Femur (tissue), 1 donor: ENCODE measurements at regions not wholly inside any gene's neighbourhood (a gene's known extent, or its start where the extent isn't known, plus 50 kb on each side); places are given as distances from the start of the nearest gene placed in this dataset.
"Not testable (repeated sequence)": the region's sequence is repeated elsewhere in the genome, so short reads cannot be mapped to it uniquely, and the experiment has no call there.

Experiments
- DNase-seq: peaks from one replicate; pipeline ENCODE4 v3.0.0-alpha.2; 2017

DNA sequence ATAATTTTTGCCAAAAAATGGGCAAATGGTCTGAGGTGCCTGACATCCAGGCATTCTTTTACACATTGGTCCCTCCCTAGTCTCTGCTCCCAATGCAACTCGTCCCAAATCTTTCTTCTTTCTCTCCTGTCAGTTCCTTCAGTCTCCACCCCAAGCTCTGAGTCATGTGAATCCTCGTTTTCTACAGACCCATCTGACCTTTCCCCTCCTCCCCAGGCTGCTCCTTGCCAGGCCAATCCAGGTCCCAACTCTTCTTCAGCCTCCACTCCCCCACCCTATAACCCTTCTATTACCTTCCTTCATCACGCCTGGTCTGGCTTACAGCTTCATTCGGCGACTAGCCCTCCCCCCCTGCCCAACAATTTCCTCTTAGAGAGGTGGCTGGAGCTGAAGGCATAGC is 55.3 kb downstream of the BBS10 start:
- not testable (repeated sequence) for DNase-seq

DNA sequence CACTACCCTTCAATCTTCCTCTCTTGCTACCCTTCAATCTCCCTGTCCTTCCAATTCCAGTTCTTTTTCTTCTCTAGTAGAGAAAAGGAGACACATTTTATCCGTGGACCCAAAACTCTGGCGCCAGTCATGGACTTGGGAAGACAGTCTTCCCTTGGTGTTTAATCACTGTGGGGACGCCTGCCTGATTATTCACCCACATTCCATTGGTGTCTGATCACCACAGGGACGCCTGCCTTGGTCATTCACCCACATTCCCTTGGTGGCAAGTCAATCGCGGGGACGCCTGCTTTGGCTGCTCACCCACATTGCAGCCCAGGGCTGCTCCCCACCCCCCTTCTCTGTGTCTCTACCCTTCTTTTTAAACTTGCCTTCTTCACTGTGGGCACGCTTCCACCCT is 55.9 kb downstream of the BBS10 start:
- DNase-seq: not testable (repeated sequence)

DNA sequence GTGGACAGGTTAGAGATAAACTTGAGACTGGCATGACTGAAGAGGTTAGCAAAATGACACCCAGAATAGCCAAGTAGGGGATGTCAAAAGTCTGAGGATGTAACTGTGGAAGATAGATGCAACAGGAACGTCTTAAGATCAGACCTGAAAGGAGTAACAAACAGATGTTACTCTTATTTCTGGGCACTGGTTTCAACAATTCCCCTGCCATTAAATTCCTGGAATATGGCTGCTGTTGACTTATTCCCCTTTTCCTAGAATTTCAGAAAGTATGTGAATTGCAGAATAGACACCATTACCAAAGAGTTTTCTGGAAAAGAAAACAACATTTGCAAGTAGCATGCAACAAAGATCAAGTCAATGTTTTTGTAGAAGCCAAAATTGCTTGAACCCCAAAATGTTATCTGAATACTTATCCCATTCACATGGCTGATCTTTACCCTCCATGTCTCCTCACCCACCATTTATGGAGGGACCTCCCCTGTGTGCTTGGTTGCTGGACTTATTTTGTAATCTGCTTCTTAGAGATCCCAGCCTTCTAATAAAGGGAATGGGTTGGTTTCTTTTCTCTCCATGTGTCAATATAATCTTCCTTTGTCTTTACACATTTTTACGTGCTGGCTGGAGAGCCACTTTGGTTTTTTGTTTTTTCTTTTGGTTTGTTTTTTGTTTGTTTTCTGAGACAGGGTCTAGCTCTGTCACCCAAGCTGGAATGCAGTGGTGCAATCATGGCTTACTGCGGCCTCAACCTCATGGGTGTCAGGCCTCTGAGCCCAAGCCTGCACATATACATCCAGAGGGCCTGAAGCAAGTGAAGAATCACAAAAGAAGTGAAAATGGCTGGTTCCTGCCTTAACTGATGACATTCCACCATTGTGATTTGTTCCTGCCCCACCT is 57.0 kb downstream of the BBS10 start:
- DNase-seq: no peak

DNA sequence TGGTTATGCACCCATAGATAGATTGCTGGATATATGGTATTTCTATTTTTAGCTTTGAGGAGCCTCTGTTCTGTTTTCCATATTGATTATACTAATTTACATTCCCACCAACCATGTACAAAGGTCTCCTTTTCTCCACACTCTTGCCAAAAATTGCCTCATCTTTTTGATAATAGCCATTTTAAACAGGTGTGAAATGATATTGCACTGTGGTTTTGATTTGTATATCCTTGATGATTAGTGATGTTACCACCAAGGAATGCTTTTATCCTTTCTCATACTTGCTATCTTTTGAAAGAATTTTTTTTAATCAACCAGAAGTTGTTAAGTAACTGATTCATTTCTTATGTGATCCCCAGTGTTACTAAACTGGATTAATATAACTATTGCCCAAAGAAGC is 60.0 kb downstream of the BBS10 start:
- no peak for DNase-seq

DNA sequence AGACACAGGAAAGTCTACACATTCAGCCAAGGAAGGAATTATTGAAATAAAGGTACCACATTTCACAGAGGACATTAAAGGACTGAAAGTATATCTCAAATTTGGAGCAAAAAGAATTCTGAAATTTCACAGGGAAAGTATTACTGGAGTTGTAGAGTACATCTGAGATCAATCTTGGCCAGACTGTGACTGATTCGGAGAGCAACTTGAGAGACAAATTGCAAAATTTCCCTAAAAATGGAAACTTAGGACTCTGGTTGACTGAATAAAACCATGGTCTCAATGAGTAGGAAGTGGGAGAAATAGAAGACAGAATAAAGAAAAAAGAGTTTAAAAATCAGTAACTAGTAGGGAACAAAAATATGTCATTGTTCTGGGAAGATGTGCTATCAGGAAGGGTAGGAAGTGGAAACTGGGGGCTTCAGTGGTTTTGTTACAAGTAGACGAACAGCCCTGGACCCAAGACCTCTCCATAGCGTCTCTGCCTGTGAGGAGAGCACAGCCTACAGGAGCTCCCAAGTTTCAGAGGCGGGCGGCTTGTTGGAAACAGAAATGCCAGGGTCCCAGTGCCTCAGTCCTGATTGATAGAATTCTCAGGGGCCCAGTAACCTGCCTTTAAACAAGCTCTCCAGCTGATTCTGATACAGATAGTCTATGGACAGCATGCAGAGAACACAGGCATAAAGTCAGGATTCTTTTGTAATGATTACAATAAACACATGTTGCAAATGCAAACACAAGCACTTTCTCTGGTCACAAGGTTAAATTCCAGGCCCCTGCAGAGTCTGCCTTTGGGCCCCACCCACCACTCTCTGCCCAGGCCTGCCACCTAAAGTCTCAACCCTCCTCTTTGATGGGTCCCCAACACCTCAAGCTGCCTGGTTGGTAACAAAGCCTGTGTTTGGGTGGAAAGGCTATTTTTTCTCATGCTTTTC is 63.1 kb downstream of the BBS10 start:
- DNase-seq: no peak

DNA sequence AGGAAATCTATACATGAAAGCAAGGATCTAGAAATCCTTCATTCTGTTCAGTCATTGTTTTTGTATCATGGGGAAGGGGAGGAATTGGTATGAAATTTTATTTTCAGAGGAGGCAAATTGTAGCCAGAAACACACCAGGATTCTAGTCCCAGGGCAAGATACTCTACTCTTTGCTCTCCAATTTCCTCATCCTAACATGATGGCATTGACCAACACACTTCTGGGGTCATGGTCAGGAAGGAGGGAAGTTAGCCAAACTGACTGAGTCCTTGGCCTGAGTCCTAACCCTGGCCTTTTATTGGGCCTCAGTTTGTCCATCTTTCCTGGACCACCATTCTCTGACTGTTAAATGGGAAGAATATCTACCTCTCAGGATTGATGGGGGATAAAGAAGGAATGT is 65.5 kb downstream of the BBS10 start:
- no peak for DNase-seq

DNA sequence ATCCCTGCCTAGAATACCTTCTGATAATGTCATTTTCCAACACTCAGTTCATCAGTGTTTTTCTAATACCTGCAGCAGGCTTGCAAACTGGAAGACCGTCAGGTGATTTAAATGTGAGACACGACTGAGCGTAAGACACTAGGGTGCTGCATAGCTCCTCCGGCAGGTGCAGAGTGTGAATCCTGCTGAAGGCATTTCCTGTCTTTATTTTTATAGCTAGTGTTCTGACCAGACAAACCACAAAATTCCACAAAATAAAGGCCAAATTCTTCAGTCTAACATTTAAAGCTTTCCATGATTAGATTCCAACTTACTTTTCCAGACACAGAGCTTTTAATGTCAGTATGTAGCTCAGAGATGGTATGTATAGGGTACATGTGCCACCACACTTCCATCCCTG is 70.7 kb downstream of the BBS10 start:
- DNase-seq: no peak

DNA sequence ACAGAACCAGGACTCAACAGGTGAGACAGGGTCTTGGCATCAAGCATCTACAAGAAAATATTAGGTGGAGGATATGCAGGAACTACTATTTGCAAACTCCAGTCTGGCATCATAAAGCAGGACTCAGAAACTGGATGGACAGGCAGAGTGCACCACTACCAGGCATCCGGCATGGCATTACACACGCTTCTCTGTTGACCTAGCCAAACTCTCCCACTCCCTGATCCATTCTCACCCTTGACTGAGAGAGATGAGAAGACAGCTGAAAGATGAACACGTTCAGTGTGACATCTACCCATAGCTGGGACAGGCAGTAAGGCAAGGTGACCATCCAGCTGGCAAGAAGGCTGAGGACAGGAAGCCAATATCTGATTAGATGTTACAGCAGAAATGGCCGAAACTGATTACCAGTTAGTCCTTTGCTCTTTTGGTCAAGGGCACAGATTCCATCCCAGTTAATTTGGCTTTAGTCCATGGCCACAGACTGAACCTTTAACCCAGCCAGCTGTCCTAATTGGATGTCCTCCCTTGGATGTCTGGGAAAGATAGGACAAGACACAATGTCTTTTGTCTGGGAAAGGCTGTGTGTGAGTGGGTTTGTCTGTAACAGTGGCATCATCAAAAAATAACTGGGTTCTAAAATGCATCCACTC is 71.6 kb downstream of the BBS10 start:
- DNase-seq: no peak

DNA sequence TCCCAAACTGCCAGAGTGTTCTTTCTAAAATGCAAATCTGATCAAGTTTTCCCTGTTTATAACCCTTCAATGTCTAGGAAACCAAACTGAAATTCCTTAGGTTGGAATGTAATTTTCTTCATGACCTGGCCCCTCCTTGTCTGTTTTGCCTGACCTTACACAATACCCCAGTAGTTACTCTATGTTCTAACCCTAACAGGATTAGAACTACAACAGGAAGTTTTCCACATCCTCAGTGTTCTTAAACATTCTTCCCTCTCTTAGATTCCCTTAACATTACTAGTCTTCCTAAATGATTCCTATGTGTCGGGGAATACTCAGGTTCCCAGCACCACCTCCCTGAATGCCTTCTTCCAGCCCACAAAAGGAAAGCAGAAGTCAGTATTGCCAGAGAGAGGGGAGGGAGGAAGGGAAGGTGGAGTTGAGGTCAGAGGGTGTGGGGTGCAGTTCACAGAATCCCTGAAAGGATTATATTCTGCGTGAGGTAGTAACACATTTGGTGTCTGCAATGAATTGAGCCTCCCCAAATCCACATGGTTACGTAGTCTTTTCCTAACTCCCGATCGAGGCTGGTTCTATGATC is 72.6 kb downstream of the BBS10 start:
- no peak for DNase-seq

DNA sequence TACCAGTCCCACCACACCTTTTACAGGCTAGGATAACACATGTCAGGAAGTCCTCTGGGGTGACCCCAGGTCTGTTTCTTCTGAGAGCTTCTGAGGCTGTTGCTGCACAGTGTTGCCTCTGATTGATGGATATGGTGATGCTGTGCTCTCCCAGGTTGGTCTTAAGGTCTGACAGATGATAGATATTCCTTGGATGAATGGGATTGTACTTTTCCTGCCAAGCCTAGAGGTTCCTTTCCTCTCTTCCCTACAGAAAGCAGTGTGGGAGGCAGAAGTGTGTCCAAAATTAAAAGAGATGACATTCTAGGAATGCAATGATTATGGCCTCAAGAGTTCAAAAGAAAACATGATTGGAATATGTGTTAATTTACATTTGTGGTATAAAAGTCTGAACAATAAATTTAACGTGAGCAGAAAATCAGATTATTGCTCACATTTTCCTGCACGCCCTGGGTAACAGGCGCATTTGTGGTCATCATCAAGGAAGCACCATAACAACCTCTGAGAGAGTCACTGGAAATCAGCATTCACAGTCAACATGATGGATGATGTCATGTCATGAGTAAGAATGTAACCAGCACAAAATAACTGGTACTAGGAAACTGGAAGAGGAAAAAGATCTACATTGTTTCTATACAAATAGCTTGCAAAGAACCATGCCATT is 73.7 kb downstream of the BBS10 start:
- no peak for DNase-seq

DNA sequence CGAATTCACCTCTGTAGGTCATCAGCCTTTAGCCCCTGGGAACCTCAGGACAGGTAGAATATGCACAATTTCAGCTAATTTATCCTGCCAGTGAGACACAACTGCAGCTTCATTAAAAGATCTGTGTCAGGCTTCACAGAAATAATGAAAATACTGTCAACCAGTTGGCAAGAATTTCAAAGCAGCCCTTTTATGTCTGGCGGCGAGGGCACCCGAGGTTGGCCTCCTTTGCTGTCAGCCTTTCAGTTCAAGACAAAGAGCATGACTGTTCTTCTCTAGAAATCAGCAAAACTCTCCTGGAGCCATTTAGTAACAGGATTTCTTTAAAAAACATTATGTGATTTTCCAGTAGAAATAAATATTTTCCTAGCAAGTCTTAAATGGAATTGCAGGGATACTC is 75.9 kb downstream of the BBS10 start:
- DNase-seq: no peak

DNA sequence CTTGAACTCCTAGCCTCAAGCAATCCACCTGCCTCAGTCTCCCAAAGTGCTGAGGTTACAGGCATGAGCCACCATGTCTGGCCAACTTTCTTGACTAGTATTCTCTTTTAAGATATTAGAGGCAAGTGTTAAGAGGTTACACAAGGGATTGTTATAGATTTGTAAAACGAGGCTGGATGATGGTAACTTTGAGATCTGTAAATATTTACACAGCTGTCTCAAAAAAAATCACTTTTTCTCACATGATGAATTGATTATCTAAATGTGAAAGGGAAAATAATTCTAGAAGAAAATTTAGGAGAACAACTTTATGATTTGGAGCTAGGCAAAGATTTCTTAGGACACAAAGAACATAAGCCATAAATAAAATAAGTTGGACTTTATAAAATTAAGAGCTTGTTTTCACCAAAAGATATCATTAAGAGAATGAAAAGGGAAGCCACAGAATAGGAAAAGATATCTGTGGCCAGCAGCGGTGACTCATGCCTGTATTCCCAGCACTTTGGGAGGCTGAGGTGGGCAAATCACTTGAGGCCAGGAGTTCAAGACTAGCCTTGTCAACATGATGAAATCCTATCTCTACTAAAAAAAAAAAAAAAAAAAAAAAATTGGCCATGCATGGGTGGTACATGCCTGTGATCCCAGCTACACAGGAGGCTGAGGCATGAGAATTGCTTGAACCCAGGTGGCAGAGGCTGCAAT is 77.4 kb downstream of the BBS10 start:
- no peak for DNase-seq

DNA sequence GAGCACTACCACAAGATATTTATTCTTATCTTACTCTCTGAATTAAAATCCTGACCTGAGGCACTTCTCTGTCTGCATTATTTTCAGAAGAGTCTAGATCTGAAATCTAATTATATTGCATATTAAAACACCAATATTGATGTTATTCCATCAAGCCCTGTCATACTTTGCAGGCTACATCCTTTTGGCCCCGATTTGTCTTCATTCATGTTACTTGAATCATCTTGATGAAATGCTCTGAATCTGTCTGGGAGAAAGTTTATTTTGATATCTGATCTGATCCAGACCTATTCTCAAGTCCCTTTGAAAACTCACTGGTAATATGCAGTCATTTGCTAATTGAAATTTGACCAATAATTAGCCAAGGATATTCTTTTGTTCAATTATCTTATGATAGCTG is 79.9 kb downstream of the BBS10 start:
- DNase-seq: no peak

DNA sequence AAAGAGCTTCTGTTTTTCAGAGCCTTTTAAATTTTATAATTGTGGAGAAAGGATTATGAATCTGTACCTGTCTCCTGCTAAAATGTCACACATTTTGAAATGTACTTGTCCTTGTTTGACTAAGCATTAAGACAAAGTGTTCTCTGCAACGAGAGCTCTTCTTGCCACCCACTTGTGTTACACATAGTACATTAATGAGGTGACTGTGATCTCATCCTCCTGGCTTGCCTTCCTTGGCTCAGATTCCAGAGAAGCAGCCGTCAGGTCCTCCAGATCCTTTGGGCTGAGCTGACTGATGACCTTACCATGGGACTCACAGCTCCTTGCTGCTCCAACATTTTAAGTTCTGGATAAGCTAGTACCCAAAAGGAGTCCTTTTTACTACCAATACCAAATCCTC is 81.4 kb downstream of the BBS10 start:
- DNase-seq: peak; percentile 69

DNA sequence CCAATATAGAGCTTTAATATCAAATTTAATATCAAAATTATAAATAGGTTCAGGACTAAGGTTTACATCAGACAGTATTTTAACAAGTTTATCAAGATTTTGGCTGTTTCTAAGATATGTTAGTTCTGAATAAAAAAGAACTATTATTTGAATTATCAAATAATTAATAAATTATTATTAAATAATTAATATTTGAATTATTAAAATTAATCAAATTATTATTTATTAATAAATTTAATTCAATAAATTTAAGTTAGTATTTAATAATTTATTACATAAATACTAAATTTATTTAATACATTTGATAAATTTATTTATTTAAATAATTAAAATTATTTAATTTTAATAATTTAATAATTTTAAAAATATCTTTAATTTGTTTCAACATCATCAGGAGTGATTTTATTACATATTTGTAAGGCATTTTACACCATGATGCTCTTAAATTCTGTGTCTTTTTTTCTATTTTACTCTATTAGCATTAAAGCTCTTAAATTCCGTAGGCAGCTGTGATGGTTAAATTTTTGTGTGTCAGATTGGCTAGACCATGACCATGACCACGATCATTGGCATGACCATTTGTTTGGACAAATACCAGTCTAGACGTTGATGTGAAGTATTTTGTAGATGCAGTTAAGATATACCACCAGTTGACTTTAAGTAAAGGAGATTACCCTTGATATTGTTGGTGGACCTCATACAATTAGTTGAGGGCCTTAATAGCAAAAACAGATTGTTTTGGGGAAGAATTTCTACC is 82.6 kb downstream of the BBS10 start:
- no peak for DNase-seq

DNA sequence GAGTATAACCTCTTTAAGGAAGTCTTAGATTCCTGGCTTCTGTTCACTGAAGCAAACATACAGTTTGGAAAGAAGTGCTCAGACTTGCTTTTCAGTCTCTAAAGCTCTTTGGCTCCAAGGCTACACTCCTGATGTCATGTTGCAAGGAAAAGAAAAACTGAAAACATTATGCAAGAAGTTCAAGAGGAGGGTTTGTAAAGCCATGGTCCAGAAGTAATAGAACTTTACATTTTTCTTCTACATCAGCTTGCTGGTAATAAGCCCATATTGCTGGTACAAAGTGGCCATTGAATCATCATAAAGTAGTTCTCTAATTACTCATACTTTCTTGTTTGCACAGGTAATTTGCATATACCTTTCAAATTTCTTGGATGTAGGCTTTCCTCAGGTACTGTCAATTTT is 83.6 kb downstream of the BBS10 start:
- DNase-seq: no peak

DNA sequence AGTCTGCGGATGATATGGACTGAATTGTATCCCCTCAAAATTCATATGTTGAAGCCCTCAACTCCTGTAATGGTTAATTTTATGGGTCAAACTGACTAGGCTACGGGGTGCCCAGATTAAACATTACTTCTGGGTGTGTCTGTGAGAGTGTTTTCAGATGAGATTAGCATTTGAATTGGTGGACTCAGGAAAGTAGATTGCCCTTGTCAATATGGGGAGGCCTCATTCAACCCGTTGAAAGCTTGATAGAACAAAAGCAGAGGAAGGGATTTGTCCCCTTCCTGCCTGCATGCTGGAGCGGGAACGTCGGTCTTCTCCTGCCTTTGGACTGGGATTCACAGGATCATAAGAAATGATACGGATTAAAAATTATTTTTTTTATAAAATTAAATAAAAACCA is 84.5 kb downstream of the BBS10 start:
- no peak for DNase-seq

DNA sequence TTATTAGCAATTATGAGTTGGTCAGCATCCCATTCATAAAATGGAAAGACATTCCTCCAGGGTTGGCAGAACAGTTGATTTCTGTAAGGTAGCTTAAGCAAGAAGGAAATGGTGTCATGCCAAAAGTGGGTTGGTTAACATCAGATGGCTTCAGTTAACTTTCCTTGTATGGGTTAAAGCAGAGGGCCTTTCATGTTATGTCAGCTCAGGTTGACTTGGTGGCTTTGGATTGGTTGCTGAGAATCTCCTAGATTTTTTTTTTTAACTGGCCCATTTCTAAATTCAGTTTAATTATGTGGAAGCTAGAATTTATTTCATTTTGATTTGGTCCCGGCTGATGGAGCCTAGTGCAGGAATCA is 87.8 kb downstream of the BBS10 start:
- no peak for DNase-seq

DNA sequence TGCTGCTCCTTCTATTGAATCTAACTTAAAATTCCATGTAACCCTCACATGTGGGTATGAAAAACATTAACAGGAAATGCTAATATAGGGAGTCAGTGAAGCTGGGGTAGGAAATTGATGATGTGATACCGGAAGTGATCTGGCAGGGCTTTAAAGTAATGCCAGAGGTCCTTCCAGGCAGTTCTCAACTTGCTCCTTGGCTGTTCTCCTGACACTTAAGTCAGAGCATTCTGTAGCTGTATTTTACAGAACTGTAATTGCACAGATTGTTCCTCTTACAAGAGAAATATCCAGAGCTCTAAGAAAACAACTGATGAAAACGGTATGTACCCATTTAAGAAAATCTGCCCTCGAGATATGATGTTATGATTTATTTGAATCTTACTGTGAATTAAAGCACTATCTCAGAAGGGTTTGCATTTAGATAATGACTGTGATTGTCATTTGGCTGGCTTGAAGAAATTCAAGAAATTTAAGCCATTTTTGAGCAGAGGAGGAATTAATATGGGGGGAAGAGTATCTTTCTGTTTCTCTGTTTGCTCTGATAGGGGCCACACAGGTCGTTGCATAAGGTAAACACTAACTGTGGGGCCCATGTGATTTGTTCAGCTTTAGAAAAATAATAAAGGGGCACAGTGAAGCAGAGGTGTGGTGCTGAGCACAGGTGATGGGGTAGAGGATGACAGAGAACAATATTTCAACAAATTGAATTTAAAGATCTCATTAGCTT is 88.4 kb downstream of the BBS10 start:
- DNase-seq: peak; percentile 44

DNA sequence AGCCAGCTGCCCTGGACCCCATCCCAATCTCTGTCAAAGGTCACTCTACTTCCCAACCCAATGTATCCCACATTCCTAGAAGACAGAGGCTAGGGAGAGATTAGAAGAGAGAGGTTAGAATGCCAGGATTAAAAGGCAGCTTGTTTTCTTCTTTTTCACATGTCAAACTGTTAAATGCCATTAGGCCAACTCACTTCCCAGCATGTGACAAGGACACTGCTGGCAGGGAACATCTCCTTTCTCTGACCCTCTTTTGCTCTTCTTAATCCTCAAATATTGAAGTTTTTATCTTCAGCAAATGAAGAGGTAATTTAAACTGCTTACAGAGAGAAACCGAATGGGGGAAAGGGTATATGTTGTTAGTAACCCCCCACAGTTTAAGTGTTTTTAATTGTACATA is 89.1 kb downstream of the BBS10 start:
- DNase-seq: no peak
